SH-SY5Y (cell line): ENCODE measurements at regions not wholly inside any gene's neighbourhood (a gene's known extent, or its start where the extent isn't known, plus 50 kb on each side); places are given as distances from the start of the nearest gene placed in this dataset.

Experiments
- GATA2 ChIP-seq: IDR thresholded peaks from 2 replicates; pipeline ENCODE4 v1.6.1; 2011; ENCODE audit warnings: mild to moderate bottlenecking, low read depth, low read length
- GATA3 ChIP-seq: IDR thresholded peaks from 2 replicates; pipeline ENCODE4 v1.6.1; 2011; ENCODE audit warnings: low read depth, mild to moderate bottlenecking, low read length, moderate library complexity

DNA sequence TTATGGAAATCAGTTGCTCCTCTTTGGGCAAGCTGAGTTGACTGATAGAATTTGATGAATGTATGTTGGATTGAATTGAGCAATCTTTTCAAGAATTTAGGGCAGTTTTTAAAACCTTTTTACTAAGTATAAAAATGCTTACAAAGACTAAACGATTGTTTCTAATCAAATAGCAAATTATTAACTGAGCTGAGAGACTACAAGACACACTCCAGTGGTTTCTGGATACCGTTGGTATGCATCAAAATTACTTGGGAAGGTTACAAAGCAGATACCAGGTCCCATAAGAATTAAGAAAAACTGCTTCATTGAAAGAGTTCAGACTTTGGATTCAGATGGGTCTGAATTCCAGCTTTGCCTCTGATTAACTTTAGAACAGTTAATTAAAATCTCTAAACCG, 721.4 kb downstream of the FAM181B start:
- TF ChIP-seq GATA3 (no peak), GATA2 (no peak)
